ENCODE measurements at regions not wholly inside any gene's neighbourhood (a gene's known extent, or its start where the extent isn't known, plus 50 kb on each side); places are given as distances from the start of the nearest gene placed in this dataset.

DNA sequence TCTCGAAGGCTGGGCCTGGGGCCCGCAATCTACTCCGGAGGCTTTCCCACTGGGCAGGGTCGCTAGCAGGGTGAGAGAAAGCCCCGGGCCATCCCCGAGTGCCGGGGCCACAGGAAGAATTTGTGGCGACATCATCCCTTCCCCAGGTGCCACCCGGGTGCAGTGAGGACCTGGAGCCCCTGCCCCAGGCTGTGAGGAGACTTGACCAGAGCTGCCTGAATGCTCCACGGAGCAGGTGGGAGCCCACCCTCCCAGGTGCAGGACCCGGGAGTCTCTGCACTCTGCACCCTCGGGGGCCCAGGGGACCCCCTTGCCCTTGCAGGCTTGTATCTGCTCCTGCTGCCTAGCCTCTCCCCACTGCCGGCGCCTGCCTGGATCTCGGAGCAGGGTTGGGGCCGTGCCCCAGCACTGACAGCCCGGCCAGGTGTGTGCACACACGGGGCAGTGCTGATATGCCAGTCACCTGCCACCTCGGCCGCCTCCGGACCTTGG lies 67.5 kb upstream of the RGS7 start:
- TF ChIP-seq, protein P1, sequence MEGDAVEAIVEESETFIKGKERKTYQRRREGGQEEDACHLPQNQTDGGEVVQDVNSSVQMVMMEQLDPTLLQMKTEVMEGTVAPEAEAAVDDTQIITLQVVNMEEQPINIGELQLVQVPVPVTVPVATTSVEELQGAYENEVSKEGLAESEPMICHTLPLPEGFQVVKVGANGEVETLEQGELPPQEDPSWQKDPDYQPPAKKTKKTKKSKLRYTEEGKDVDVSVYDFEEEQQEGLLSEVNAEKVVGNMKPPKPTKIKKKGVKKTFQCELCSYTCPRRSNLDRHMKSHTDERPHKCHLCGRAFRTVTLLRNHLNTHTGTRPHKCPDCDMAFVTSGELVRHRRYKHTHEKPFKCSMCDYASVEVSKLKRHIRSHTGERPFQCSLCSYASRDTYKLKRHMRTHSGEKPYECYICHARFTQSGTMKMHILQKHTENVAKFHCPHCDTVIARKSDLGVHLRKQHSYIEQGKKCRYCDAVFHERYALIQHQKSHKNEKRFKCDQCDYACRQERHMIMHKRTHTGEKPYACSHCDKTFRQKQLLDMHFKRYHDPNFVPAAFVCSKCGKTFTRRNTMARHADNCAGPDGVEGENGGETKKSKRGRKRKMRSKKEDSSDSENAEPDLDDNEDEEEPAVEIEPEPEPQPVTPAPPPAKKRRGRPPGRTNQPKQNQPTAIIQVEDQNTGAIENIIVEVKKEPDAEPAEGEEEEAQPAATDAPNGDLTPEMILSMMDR (IDR thresholded peaks at IDR 0.05; ENCODE audit: extremely low read depth, missing control alignments): no peak
- DNase-seq (ENCODE audit: low spot score): no peak

DNA sequence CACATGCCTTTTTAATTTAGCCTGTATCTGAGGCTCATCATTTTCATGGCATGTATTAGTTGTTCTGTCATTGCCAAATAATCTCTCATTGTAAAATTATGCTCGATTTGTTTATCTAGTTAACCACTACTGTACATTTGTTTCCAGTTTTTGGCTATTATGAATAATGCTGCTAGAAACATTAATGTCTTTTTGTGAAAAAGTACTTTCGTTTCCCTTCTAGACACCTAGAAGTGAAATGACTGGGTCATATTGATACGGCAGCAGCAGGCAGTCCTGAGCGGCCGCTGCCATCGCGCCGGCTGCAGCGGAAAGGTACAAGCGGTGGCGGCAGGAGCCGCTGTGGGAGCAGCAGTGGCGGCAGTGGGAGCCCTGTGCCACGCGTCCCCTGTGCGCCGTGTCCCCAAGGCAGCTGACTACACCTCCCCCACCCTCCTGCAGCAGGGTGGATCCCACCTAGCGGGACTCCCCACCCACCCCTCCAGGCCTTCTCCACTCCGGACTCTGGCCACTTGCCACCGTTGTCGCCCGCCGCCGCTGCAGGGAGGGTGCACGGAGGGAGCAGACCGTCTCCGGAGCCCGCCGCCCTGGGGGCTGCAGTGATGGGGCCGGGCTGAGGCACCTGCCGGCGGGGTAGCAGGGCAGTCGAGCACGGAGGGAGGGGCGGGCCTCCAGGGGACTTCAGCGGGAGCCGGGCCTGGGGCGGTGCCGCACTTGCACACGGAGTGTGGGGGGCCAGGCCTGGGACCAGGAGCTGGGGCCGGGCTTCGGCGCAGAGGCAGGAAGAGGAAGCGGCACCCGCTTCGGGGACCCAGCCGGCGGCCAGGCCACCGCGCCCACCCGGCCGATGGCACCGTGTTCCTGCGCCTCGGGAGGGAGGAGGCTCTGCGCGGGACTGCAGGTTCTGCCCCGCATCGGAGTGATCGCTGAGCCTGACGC lies 66.8 kb upstream of the RGS7 start:
- DNase-seq (ENCODE audit: low spot score): peak; percentile 31
- TF ChIP-seq, protein P1 (IDR thresholded peaks at IDR 0.05; ENCODE audit: extremely low read depth, missing control alignments): no peak

DNA sequence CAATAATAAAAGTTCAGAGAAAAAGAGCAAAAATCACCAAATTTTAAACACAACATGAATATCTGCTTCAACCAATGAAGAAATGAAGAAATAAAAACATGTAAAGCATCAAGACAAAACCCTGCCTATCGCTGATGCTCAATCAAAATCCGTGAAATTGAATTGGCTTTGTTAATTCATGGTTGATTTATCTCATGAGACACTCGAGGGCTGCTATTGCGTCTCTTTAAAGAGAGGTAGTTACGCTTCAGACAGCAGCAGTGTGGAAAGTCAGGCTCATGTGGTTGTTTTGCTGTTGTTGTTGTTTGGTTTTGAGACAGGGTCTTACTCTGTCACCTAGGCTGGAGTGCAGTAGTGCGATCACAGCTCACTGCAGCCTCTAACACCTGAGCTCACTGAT lies 65.5 kb upstream of the RGS7 start:
- DNase-seq (ENCODE audit: low spot score): no peak
- TF ChIP-seq, protein P1 (IDR thresholded peaks at IDR 0.05; ENCODE audit: extremely low read depth, missing control alignments): no peak

DNA sequence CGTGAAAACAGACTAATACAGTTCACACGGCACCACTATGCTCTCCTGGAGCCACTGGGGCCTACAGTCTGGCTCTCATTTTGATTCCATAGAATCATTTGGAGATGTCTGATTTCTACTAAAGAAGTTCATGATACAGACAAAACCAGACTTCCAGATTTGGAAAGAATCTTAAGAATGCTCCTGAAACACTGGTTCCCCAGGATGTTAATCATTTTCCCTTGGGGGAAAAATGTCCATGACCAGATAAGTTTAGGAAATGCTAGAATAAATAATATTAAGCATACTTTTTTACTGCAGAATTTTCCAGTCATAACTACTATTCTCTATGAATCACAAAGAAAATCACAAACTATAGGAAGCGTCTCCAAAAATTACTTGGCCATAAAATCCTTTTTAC lies 63.0 kb upstream of the RGS7 start:
- DNase-seq (ENCODE audit: low spot score): no peak
- TF ChIP-seq, protein P1 (IDR thresholded peaks at IDR 0.05; ENCODE audit: extremely low read depth, missing control alignments): no peak

DNA sequence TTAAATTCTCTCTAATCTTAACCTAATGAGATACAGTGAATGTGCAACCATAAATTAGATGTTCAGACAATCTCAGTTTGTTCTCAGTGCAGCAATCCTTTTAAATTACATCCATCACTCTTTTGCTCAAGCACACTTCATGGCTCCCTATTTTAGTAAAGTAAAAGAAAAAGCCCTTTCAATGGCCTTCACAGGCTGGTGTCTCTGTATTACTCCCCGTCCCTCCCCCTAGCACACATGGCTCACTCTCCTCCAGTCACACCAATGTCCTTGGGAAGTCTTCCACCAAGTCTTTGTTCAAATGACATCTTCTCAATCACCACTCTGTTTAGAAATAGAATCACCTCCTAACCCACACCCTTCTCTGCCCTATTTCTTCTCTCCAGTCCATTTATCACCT lies 60.3 kb upstream of the RGS7 start:
- no peak for DNase-seq (ENCODE audit: low spot score)
- TF ChIP-seq, protein P1 (IDR thresholded peaks at IDR 0.05; ENCODE audit: extremely low read depth, missing control alignments): no peak

DNA sequence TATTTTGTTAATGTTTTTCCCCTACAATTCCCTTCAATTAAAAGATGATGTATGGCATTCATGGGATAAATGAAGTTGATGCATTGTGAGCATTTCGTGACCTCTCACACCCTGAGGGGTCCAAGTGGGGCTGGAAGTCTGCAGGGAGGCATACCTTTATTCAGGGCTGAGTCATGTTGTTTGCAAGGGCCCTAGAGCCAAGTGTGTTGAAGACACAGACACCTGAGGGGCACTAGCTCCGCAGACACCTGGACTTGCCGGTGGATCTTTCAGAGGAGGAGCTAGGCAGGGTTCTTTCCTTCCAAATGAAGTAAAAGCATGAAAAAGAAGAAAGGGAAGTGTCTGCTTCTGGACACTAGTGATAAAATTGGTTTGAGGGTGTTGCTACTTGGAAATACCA lies 57.0 kb upstream of the RGS7 start:
- no peak for DNase-seq (ENCODE audit: low spot score)
- TF ChIP-seq, protein P1 (IDR thresholded peaks at IDR 0.05; ENCODE audit: extremely low read depth, missing control alignments): no peak

DNA sequence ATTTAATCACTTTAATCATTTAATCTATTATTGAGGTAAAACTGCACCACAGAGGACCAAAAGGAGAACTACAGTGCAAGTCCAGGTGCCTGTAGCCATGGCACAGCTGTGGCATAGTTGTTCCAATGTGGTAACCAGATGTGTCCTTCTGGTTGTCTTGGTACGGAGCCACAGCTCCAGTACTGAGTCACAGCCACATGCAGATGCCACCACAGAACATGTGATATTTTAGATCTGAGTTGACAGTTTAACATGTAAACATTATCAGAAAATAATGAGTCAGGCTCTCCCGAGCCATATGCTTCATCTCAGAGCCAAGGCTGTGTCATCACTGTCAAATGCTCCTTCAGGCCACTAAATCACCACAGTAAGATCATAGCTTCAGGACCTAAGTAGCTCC lies 56.4 kb upstream of the RGS7 start:
- no peak for DNase-seq (ENCODE audit: low spot score)
- TF ChIP-seq, protein P1 (IDR thresholded peaks at IDR 0.05; ENCODE audit: extremely low read depth, missing control alignments): no peak

Measured in GM20000 (cell line).